ENCODE measurements at regions not wholly inside any gene's neighbourhood (a gene's known extent, or its start where the extent isn't known, plus 50 kb on each side); places are given as distances from the start of the nearest gene placed in this dataset.
"Not testable (repeated sequence)": the region's sequence is repeated elsewhere in the genome, so short reads cannot be mapped to it uniquely, and the experiment has no call there.

DNA sequence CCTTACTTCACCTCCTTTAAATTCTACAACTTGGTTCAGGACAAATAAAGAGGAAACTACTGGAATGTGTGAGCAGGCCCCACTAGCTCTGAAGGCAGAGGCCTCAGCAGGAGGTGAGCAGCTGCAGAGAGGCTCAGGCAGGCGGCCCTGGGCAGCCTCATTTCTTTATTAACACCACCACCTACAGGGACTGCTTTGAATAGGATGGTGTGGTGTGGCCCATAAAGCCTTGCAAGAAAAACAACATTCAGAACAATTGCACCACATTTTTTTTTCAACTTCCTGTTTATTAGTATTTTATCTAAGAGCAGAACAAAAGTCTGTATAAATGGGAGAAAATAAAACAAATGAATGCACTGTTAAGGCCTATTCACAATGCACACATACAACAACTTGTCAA is 333.7 kb downstream of the BCL2L11 start:
- not testable (repeated sequence) for DNase-seq

- not testable (repeated sequence) for DNase-seq
Observed at GRCh38 chr2:111455016-111456015, 334.6 kb downstream of the BCL2L11 start.

DNA sequence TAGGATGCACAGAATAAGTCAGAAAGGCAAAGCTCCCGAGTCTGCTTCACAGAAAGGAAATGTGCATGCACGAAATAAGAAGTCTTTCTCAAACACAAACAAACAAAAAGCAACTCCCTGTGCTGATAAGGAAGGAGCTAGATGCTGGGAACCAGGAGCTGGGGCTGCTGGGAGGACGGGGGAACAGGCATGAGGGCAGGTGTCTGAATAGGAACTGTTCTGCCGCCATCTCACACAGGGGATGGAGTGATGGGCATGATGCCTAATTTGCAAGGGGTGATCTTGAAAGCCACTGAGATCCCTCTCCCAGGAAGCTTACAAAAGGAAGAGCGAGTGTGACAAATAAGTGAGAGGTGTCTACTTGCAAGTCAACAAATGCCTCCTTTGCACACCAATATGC is 336.5 kb downstream of the BCL2L11 start:
- DNase-seq: not testable (repeated sequence)

GRCh38 chr2:111460901-111461300 is 340.2 kb downstream of the BCL2L11 start:
- DNase-seq: not testable (repeated sequence)

DNA sequence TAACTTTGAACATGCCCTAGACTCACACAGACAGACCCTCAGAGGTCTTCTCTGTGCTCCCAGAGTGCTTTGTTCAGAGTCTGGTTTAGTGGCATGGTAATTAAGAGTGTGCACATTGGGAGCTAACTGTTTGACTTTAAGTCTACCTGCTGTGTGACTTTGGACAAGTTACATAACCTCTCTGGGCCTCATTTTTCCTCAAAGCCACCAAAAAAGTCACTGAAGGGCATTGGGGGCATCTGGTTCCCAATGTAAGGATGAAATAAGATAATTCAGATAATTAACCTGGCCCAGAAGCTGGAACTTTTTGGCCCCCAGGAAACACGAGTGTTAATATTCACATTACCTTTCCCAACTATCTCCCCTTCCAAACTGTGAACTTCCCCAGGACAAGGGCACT is 341.1 kb downstream of the BCL2L11 start:
- not testable (repeated sequence) for DNase-seq

- not testable (repeated sequence) for DNase-seq
Observed at GRCh38 chr2:111462572-111462971, 341.9 kb downstream of the BCL2L11 start.

GRCh38 chr2:111463238-111463848 is 342.6 kb downstream of the BCL2L11 start:
- DNase-seq: not testable (repeated sequence)

DNA sequence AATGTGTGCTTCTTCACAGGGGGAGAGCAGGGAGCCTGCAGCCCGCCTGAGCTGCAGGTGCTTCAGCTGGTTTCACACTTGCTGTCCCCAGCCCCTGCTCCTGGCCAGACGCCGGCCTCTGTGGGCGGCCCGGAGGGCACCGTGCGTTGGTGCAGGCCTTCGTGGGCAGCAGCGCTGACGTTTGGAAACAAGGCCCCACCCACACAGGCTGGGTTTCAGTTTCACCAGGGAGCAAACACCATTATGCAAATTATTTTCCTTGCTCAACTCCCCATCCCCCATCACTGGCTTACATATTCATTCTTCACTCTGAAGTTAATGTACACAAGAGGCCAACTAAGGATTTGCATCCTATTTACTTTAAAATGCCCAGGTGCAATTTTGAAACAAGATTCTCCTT is 343.2 kb downstream of the BCL2L11 start:
- not testable (repeated sequence) for DNase-seq

- not testable (repeated sequence) for DNase-seq
Observed at GRCh38 chr2:111464367-111464766, 343.7 kb downstream of the BCL2L11 start.

- DNase-seq: not testable (repeated sequence)
Observed at GRCh38 chr2:111465521-111465920, 344.8 kb downstream of the BCL2L11 start.

DNA sequence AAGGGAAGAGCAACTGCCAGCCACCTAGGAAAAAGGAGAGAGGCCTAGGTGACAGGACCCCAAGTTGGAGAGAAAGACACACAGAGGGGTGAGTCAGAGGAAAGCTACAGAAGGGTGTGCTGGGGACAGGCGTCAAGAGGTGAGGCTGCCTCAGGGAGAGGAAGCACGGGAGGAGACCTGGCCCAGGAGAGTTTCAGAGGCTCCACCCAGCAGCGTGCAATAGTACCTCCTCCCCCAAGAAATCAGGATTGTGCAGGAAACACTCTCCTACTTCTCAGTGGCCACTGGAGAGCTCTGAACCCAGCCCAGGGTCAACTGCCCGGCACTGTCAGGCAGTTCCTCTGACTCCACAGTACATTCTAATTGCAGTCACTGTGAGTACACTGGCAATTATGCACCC is 346.0 kb downstream of the BCL2L11 start:
- DNase-seq: not testable (repeated sequence)

DNA sequence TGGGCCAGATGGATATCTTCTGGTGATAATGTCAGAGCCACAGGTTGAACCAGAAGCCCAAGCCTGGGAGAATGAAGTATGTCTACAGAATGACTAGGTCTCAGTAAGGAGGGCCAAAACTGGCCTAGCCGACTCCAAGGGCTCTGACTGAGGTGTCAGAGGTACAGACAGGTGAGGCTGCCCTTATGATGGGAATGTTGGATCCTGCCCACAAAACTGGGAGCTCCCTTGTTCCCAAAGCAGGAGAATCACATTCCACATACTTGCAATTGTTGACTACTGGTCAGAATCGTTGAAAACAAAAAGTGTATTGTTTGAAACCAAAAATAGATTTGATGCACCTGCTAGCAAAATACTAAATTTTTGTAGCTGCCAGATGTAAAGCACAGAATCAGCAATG is 350.2 kb downstream of the BCL2L11 start:
- not testable (repeated sequence) for DNase-seq

DNA sequence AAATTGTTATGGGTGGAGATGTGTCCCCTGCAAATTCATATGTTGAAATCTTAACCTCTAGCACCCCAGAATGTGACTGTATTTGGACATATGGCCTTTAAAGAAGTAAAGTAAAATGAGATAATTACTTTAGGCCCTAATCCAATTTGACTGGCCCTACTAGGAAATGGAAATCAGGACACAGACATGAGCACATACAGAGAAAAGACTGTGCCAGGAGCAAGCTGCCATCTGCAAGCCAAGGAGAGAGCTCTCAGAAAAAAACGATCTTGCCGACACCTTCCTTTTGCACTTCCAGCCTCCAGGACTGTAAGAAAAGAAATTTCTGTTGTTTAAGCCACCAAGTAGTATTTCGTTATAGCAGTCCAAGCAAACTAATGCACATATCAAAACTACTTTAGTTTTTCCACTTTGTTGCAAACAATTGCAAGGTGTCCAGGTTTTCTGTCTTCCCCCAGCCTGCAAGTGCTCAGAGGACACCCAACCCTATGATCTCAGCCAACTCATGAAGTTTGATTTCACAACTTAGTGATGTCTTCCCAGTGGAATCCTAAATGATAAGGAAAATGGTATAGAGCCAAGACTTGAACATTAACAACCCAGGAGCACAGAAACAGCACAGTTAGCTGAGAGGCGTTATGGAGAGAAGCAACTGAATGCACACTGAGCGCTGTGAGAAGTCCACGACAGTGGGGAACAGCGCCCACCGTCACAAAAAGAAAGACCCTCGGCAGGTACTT is 351.2 kb downstream of the BCL2L11 start:
- DNase-seq: not testable (repeated sequence)

DNA sequence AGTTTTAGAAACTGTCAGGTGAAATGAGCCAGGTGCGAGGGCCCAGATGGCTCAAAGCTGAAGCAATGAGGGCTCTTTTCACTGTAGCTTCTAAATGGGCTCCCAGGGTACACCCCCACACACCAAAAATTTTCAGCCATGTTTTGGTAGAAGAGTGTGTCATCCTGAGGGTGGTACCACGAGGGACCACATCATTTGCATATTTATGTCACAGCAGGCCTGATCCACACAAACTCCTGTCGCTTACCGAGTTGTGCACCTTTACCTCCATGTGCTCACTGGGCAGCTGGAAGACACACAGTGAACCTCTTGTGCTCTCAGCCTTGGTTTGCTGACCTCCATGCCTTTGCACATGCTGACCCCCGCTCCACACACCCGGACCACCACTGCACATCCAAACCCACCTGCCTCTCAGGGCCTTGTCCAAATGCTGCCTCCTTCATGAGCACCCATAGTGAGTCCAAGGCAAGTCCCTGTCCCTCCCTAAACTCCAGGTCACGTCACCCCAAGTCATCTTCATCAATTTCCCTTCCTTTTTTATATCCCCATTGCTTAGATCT is 352.2 kb downstream of the BCL2L11 start:
- not testable (repeated sequence) for DNase-seq

- DNase-seq: not testable (repeated sequence)
Observed at GRCh38 chr2:111473522-111473921, 352.8 kb downstream of the BCL2L11 start.

- DNase-seq: not testable (repeated sequence)
Observed at GRCh38 chr2:111474198-111474705, 353.5 kb downstream of the BCL2L11 start.

DNA sequence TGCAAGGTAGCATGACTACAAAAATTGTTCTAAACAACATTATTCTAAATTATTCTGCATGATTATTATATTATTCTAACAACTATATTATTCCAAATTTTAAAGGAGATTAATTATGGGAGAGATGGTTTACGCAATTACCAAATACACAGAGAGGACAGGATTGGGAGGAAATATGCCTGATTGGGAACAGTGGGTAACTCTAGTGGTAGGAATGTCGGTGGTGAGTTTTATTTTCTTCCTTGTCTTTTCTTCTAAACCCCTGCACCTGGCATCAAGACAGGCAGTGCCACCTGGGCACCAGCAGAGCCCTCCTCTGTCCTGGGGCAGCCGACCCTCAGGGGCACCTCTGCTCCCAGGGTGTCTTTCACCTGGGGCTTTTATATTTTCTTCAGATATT is 357.6 kb downstream of the BCL2L11 start:
- DNase-seq: not testable (repeated sequence)

- peak; percentile 28 for DNase-seq
Observed at GRCh38 chr2:111478871-111479318, 358.2 kb downstream of the BCL2L11 start.

DNA sequence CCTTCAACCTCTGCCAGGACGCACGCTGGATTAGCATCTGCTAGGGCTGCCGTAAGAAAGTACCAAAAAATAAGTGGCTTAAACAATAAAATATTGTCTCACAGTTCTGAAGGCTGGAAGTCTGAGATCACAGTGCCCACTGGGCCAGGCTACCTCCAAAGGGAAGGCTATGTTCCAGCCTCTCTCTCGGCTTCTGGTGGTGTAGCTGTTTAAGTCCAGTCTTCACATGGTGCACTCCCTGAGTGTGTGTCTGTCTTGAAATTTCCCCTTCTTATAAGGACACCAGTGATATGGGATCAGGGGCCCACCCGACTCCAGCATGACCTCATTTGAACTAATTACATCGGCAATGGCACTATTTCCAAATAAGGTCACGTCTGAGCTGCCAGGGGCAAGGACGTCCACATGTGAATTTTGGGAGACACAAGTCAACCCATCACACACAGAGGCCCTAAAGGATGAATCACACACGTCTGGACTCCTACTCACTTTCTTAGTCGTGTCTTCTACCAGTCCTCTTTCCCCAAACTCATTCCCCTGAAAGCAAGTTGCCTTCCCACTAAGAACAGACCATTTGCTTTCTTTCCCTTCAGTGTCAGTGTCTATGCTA is 359.4 kb downstream of the BCL2L11 start:
- DNase-seq: not testable (repeated sequence)

DNA sequence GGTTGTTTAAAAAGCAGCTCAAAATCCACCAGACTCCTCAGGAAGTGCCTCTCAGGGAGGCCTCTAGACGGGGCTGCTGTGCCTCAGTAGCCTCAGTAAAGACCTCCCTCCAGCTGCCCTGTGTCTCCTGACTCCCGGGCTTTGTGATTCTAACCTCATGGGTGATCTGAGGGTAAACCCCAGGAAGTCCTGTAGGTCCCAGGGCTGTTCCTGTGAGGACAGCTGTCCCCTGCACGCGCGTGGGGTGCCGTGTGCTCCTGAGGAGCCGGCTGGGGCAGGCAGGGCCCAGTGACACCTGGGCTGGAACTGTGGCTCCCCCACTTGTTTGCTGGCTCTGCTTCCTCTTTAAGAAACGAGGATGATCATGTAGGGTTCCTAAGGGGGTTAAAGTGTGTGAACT is 359.9 kb downstream of the BCL2L11 start:
- not testable (repeated sequence) for DNase-seq

- DNase-seq: not testable (repeated sequence)
Observed at GRCh38 chr2:111481219-111481618, 360.5 kb downstream of the BCL2L11 start.

All from activated naive CD4-positive, alpha-beta T cell treated with anti-CD3 and anti-CD28 coated beads, Interleukin-2, amount 50 U/mL, for 16 hours (primary cell).